ENCODE measurements at regions not wholly inside any gene's neighbourhood (a gene's known extent, or its start where the extent isn't known, plus 50 kb on each side); places are given as distances from the start of the nearest gene placed in this dataset.

DNA sequence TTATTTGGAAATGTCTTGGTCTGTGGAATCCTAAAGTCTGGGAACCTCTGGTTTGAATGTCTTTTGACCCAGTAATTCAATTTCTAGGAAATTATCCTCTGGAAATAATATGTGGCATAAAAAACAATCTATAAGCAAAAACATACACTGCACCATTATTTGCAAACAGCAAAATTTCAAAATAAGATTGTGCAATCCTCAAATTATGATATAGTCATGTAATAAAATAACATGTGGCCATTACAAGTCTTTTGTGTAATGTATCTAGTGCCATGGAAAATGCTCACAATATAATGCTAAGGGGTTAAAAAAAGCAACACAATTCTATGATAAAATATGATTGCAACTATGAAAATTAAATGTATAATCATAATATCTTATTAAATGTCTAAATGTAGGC lies 312.9 kb upstream of the RUNX1 start:
- no peak for DNase-seq (ENCODE audit: low read depth in 3 of 3, low spot score in 2 of 3)

DNA sequence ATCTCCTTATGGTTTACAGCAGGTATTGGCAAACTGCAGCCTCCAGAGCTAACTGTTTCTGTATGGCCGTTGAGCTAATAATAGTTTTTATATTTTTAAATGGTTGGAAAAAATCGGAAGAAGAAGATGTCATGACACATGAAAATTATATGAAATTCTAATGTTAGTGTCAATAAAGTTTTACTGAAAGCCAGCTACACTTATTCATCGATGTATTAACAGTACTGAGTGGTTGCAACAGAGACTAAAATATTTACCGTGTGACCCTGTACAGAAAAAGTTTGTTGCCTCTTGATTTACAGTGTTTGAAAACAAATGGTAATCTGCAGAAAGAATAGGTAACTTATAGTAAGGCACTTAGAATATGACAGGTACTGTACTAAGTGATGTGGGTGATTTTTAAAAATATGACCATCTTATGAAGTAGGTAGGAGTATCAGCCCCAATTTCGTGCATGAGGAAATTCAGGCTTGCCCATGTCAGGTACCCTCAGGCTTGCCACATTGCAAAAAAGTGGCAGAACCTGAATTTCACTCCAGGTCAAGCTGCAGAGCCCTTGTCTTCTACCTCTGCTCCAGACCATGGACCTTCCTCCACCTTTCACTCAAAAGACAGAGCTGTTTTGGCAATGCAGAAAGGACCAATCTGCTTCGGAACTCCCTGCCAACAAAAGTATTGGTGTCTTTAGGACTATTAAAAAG lies 311.9 kb upstream of the RUNX1 start:
- DNase-seq (ENCODE audit: low read depth in 3 of 3, low spot score in 2 of 3) = no peak

DNA sequence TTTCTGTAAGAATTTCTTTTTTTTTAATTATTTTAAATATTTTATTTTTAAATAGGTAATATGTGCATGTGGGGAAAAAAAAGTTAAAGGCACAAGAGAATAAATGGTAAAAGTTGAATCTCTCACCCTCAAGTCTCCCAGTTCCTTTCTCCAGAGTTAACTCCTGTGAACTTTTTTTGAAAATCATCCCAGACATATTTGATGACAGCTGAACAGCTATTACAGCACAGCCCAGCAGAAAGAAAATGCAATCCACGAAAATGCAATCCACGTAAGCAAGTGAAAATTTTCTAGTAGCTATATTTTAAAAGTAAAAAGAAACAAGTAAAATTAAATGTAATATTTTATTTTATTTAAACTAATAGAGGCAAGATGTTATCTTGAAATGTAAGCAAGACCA lies 310.0 kb upstream of the RUNX1 start:
- no peak for DNase-seq (ENCODE audit: low read depth in 3 of 3, low spot score in 2 of 3)

DNA sequence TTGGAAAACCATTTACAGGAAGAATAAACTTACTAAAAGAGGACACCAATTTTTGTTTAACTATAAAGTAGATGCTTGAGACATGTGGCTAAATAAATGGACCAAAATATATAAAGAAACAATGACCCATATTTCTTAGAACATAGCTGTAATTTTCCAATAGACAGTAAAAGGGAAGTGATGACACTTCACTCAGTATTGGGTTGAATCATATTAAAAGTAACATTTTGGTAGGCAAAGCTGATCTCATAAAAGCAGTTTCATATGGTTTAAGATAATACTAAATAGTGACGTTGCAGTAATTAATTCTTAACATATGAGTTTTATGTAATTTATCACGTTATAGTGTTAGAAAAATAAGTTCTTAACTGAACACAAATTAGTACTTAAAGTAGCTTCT lies 308.9 kb upstream of the RUNX1 start:
- DNase-seq (ENCODE audit: low read depth in 3 of 3, low spot score in 2 of 3) = no peak

DNA sequence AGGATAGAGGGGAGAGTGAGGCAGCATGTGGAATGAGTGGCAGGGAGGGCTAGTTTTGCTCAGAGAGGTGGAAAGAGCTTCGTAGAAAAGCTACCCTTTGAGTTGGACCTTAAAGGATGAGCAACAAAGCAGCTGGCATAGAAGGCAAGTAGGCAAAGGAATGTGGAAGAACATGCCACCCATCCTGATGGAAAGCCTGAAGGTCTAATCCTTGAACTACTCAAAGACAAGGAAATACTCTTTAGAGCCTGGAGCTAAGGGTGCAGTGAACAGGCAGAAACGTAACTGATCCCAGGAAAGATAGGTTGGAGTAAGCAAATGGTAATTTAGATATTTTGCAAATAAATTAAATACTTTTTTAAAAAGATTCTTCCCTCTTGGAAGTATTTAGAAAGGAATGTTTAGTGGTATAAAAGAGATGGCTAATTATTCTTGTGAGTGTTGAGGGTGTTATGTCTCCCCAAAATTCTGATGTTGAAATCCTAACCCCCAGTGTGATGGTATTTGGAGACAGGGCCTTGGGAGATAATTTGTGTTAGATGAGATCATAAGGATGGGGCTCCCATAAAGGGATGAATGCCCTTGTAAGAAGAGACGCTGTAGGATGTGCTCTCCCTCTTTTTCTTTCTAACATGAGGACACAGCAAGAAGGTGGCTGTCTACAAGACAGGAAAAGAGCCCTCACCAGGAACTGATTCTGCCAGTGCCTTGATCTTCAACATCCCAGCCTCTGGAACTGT lies 308.1 kb upstream of the RUNX1 start:
- no peak for DNase-seq (ENCODE audit: low read depth in 3 of 3, low spot score in 2 of 3)

DNA sequence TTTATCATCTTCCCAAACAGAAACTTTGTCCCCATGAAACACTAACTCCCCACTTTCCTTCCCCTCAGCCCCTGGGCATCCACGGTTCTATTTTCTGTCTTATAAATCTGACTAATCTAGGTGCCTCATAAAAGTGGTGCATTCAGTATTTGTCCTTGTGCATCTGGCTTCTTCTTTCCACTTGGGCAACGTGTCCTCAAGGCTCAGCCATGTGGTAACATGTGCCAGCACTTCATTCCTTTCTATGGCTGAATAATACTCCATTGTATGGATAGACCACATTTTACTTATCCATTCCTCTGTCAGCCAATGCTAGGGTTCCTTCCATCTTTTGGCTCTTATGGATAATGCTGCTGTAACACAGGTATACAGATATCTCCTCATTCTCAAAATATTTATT lies 305.0 kb upstream of the RUNX1 start:
- DNase-seq (ENCODE audit: low read depth in 3 of 3, low spot score in 2 of 3) = no peak

DNA sequence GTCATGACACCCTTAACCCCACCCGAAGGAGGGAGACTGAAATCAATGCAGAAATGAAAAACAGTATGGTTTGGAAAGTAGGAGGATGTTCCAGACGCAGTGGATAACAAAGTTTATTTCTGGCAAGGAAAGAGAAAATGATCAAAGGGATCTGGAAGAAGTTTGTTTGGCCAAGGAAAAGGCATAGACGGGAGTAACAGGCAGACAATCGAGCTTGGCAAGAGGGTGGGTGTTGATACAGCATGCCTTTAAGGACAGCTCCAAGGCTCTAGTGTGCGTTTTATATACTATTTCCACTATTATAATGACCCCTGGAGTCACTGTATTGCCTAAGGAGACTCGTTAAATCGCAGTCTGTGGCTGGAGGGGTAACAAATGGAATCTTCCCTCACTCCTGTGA lies 303.7 kb upstream of the RUNX1 start:
- no peak for DNase-seq (ENCODE audit: low read depth in 3 of 3, low spot score in 2 of 3)

DNA sequence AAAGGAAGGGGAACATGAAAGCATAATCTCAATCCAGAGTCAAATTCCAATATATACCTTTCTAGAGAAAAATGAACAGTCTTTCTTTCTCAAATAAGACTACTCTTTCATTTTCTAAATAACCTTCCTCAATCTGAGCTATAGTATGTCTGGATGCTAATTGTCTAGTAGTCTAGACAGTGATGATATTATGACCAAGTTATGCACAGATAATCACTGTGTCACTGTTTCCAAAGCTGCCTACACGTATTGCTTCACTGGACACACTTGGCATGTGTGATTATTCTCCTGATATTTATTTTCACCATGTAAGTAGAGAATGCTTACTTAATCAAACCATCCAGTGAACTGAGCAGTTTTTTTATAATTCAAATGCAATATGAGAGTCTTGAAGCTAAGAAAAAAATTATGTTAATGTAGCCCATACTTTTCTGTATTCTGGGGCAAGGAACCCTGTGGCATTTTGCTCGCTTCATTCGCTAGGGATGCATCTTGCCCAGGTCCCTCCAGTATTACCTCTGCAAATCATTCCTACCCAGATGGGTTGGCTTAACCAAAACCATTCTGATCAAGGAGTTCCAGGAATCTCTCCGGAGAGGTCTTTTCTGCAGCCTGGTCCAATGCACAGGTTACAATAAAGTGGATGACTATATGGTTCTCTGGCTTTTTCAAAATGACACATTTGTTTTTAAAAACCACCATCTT lies 303.1 kb upstream of the RUNX1 start:
- DNase-seq (ENCODE audit: low read depth in 3 of 3, low spot score in 2 of 3) = no peak

DNA sequence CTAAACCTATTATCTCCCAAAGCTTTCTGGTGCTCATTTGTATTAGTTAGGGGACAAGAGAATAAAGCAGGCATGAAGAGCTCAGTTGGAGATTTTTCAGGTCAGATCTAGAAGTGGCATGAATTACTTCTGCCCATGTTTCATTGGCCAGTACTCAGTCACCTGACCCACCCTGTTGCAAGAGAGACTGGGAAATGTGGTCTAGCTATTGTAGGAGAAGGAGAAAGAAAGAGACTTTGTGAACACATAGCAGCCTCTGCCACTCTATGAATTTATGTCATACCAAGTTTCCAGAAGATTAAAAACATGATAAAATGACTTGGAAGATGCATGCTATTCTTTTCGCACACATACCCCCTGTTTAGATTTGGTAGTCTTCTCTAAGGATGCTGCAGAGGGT lies 302.3 kb upstream of the RUNX1 start:
- no peak for DNase-seq (ENCODE audit: low read depth in 3 of 3, low spot score in 2 of 3)

DNA sequence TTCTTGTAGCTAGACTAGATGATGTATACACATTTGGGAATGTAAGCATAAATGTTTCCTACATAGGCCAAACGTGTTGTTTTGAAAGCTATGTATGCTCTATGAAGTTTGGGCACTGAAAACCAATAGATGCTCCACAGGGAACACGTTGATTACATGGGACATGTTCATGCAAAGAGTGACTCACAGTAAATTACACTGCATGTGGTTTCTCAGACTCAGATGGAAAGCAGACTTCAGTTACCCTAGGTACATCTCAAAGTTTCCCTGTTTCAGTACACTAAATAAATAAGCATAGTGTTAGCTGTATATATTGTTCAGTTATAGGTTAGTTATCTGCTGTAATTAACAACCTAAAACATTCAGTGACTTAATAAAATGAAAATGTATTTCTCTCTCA lies 301.9 kb upstream of the RUNX1 start:
- no peak for DNase-seq (ENCODE audit: low read depth in 3 of 3, low spot score in 2 of 3)

DNA sequence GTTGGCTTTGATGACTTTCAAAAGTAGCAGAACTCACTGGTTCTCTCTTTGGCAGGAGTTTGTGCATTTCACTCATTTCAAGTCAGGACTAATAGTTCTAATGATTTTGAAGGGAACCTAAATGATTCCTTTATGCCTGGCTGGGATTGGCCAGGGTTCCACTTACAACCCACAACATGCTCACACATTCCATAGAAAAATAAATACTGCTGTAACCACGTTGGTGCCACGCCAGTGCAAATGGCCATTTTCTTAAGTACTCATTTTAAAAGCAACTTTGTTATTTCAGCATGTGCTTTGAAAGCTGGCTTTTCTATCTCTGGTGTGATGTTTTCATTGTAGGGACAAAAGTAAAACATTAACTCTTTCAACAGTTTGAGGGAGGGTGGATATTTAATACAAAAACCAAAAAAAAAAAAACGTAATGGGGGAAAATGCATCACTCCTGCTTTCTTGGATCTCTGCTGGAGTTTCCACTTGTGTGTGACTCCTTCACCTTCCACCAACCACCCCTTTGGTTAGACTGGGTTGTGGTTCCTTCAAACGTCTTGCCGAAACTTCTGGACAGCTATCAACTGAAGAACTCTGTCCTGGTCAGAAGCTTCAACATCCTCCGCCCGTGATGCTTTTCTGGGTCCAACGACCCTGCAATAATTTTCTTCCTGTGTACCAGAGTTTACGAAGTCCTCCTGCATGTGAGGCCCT lies 300.4 kb upstream of the RUNX1 start:
- no peak for DNase-seq (ENCODE audit: low read depth in 3 of 3, low spot score in 2 of 3)

DNA sequence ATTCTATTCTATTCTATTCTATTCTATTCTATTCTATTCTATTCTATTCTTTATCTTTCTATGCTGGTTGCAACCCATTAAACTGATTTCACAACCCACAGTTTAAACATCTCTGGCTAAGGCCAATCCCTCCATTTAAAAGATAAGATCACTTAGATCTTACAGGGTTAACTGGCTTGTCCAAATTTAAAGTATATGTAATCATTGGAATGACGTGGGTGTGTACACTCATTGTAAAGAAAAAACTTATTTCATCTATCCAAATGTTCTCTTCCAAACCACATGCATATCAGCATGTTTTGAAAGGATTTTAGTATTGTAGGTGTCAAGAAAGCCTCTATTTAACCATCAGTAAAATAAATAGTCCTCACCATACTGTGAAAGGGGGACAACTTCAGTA lies 299.6 kb upstream of the RUNX1 start:
- no peak for DNase-seq (ENCODE audit: low read depth in 3 of 3, low spot score in 2 of 3)

DNA sequence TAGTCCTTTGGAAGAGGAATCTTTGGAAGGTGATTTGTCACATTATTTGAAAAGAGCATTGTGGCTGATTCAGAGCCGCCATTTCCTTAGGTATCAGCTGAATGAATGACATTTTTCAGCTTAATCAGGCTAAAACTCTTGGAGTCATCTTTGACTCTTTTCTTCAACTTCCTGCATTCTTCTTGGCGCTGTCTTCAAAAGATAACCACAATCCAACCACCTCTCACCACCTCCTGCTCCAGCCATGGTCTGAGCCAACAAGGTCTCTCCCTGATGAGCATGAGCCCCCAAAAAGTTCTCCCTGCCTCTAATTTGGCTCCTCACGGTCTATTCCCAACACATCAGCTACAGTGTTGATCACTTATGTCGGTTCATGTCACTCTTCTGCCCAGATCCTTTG lies 297.6 kb upstream of the RUNX1 start:
- no peak for DNase-seq (ENCODE audit: low read depth in 3 of 3, low spot score in 2 of 3)

DNA sequence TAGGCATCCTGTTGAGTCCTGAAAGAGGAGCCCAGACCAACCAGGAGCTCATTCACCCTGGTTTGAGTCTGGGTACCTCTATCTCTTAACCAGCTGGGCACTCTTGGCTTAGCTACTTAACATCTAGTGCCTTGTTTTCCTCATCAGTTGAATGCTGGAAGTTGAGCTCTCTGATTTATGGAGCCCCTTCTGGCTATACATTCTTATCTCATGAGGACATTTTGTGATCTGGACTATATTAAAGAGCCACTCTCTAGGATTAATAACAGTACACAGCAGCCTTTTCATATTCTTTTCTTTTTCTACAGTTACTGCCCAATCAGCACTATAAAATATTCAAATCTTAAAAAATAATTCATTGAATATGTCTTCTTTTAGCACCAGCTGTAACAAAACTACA lies 296.9 kb upstream of the RUNX1 start:
- DNase-seq (ENCODE audit: low read depth in 3 of 3, low spot score in 2 of 3) = no peak

DNA sequence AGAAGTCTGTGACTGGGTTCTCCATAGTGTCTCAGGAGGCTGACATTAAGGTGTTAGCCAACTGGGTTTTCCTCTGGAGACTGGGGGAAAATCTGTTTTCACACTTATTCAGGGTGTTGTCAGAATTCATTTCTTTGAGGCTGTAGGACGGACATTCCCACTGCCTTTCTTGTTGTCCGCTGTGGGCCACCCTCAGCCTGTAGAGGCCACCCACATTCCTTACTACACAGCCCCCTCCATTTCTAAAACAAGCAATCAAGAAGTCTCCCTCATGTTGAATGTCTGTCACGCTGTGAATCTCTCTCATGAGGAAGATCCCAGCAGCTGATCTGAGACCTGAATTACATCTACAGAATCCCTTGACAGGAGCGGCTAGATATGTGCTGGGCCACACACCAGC lies 295.5 kb upstream of the RUNX1 start:
- DNase-seq (ENCODE audit: low read depth in 3 of 3, low spot score in 2 of 3) = no peak

DNA sequence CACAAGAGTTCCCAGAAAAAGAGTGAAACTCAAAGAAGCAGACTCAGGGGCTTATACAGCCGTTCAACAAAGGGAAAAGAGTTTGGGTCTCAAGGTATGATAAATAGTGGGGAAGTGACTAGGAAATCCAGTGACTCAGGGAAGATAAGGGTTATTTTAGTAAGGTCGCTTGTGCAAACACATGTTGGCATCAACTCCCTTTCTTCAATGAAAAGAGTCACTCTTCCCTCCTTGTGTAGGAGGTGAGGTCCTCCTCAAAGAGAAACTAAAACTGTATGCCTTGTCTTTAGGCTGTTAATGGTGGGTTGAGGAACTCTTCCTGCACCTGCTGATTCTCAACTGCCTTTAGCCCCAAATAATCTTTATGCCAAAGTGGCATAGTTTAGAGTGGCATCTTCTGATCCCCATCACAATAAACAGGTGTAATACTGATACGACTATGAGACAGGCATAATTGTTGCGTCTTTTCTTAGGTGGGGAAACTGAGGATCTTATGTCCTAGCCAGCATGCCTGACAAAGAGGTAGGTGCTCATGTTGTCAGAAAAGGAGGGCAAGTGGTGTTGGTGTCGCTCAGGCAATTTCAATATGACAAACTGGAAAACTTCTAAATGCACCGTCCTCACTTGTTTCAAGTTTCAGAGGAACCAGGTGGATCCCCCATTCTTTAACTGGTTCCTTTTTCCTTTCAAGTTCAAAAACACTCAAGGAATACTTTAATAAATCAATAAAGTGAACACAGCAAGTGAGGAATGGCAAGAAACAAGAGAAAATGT lies 294.1 kb upstream of the RUNX1 start:
- DNase-seq (ENCODE audit: low read depth in 3 of 3, low spot score in 2 of 3) = no peak

DNA sequence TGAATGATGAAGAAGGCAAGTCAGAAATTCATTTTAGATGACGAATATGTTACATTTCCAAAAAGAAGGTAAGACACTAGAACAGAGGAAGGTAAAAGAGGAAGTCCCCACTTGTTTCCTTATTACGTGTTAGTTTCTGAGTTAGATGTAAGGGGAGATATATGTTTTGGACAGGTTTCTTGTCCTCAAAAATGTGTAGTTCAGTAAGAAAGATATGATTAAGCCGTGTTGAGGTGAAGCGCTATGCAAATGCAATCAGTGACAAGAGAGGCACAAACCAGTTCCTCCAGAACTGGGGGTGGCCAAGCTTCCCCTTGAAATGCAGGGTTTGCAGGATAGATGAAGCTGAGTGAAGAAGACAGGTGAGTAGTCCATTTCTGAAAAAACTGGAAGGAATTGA lies 293.3 kb upstream of the RUNX1 start:
- no peak for DNase-seq (ENCODE audit: low read depth in 3 of 3, low spot score in 2 of 3)

DNA sequence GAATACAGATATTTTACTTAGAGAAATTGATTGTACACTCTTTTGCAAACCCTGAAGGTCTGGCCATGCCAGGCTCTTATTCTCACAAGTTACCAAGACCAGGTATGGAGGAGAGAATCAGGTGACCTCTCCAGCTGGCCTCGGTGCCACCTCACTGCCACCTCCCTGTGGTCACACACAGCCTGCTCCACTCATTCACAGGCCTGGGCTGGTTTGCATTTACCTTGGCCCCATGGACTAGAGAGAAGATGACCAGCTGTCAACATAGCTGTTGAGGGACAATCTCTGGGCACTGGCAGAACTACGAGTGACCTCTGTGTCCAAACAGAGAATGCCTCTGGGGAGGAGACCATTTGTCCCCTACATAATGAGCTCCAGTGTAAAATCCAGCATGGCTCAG lies 291.2 kb upstream of the RUNX1 start:
- no peak for DNase-seq (ENCODE audit: low read depth in 3 of 3, low spot score in 2 of 3)

DNA sequence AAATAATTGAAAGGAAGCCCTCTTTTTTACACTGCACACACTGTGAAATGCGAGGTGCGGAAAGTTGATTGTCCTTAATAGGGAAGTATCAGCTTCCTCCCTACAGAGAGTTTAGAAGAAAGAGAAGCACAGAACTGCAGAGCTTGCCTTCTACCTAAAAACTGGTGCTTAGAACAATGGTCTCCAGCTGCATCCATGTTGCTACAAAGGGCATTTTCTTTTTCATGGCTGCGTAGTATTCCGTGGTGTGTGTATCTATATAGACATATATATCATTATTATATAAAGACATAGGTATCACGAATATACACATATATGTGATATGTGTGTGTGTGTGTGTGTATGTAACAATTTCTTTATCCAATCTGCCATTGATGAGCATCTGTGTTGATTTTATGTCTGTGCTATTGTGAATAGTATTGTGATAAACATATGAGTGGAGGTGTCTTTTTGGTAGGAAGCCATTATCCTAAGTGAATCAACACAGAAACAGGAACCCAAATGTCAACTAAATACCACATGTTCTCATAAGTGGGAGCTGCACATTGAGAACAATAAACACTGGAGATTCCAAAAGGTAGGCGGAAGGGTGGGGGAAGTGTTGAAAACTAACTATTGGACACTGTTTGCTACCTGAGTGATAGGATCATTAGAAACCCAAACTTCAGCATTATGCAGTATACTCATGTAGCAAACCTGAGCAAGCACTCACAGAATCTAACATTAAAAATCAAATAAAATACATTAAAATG lies 290.0 kb upstream of the RUNX1 start:
- DNase-seq (ENCODE audit: low read depth in 3 of 3, low spot score in 2 of 3) = no peak

DNA sequence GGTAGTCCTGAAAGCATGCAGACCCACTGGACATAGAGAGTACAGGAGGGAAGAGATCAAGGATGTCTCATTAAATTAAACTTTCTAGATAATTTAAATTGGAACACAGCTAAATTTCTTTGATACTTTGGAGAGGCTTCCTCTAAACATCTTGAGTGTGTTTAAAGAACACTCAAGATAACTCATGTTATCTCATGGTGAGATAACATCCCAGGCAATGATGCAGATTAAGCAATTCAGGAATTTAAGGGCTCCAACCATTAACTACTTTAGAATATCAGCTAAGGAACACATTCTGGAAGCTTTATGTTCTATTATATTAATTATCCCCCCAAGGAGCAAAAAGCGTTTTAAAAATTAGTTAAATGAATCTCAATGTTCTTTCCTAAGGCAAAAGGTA lies 289.2 kb upstream of the RUNX1 start:
- DNase-seq (ENCODE audit: low read depth in 3 of 3, low spot score in 2 of 3) = no peak

Data from right renal cortex interstitium (tissue), 3 donors.